Urinary bladder (tissue), 3 donors: ENCODE measurements at regions not wholly inside any gene's neighbourhood (a gene's known extent, or its start where the extent isn't known, plus 50 kb on each side); places are given as distances from the start of the nearest gene placed in this dataset.

ENCODE experiments used
- DNase-seq: peaks from one replicate; pipeline ENCODE4 v3.0.0-alpha.2; 2015; ENCODE audit errors: extremely low spot score
- H3K27ac ChIP-seq: one replicate; pipeline ENCODE4 v1.5.1; 2013; ENCODE audit warnings: low read depth, mild to moderate bottlenecking, moderate library complexity
- H3K36me3 ChIP-seq: one replicate; pipeline ENCODE4 v1.6.1; 2013; ENCODE audit warnings: mild to moderate bottlenecking, moderate library complexity; ENCODE audit not compliant: insufficient read depth
- H3K4me1 ChIP-seq: one replicate; pipeline ENCODE4 v1.6.1; 2013; ENCODE audit warnings: mild to moderate bottlenecking, moderate library complexity; ENCODE audit not compliant: insufficient read depth
- H3K4me3 ChIP-seq: one replicate; pipeline ENCODE4 v1.5.1; 2013; ENCODE audit warnings: low read depth, low read length
- WGBS: extraction: QIAGEN DNeasy Blood & Tissue Kit; methylation state at CpG from one replicate; pipeline ENCODE4 v1.1.7; 2013; 5-methylcytosine and 5-hydroxymethylcytosine counted together
- donor health status: healthy with polysubstance abuse.
- donor health status: healthy.

DNA sequence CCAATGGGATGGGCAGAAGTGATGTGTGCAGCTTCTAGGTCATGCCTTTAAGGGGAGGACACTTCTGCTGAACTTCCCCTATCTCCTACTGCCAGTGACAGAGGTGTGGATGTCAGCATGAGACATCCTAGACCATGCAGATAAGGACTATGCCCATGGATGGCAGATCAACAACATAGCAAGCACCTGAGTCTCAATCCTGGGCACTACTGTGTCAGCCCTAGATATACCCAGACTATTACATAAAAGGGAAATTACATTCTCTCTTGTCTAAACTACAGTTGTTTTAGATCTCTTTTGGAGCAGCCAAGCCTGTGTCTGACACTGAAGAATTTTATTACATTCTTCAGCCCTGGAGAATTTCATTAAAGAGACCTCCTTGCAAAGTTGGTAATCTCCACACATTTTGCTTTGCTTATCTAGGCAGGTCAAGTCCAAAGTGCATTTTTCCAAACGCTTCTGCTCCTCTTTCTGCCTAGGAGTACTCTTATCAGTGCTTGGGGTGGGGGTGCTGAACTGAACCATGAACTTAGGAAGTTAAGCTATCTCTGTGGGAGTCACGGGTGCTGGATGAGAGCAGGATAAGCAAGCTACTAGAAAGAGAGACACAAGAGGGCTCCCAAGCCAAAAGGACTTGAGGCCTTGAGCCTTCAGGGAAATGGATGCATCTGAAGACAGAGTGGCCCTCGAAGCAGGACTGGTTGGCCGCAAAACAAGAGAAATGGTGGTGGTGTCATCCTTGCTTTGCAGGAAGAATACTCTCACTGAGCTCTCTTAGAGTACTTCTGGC is 95.2 kb upstream of the SPRED2 start:
- DNase-seq, result no peak
- Histone ChIP-seq H3K36me3 (no peaks in the 10 kb centered on the region), H3K4me1 (no peaks in the 10 kb centered on the region), H3K4me3 (no peak overlapping the region), H3K27ac (no peak overlapping the region)
- 60% methylated on average over 4 of the region's 4 CpGs for WGBS

DNA sequence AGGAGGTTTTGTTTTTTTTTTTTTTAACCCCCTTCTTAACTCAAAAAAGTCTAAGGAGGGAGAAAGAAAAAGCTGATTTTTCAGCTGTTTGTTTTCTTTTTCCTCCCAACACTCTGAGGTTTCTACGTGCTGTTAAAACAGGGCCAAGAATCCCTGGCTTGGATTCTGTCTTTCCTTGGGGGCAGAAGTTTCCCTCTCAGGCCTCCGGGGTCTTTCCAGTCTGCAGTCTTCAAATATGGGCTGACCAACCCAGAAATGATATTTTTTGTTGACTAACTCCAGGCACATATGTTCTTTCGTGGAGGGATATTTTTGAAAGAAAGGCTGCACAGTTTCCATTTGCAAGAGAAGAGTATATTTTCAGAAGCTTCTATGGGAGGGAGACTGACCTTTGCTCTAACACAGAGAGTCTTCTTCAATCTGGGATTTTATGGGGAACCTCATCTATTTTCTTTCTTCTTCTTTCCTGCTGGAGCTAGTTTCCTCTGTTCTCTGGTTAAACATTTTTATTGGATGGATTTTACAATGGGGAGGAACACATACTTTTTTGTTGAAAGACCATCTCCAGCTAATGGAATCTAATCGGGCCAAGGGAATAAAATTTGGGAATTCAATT is 93.3 kb upstream of the SPRED2 start:
- 39% methylated on average over 4 of the region's 4 CpGs for WGBS
- Histone ChIP-seq H3K4me1 (no peaks in the 10 kb centered on the region), H3K4me3 (no peak overlapping the region), H3K36me3 (no peaks in the 10 kb centered on the region), H3K27ac (no peak overlapping the region)
- peak; percentile 58 for DNase-seq

DNA sequence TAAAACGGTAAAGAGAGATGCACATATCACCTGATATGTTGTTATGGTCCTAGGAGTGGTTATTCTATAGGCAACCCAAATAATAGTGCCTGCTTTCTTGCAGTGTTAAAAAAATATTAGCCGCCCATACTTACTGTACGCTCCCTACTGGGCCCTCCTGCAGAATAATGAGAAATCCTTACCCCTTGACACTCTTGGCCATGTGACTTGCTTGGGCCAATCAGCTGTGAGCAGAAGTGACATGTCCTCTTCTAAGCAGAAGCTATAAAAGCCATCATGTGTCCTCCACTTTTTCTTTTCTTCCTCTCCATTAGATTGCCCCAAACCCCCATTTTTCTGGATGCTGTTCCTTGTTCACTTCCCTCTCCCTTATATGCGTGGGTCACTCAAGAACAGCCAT is 90.5 kb upstream of the SPRED2 start:
- H3K4me1 ChIP-seq, result no peaks in the 10 kb centered on the region
- no peak overlapping the region for H3K27ac ChIP-seq
- WGBS, result 95% methylated on average over 4 of the region's 4 CpGs
- H3K4me3 ChIP-seq, result no peak overlapping the region
- DNase-seq, result no peak
- H3K36me3 ChIP-seq, result no peaks in the 10 kb centered on the region

DNA sequence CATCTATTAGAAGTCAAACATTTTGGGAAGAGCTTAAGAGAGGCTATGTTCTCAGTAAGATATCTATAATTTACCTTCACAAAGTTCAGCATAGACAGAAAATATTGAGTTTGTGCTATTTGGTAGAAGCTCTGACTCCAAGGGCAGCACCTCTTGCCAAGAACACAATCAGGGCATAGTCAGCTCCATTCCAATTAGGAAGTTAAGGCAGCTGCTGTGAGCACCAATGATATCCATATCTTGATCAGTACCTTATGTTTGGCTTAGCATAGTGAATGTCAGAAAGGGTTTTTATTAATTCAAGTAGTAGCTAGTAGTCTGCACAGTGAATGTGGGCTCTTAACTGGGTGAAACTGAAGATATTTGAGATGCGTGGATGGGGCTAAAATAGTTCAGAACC is 86.4 kb upstream of the SPRED2 start:
- Histone ChIP-seq H3K4me3 (no peak overlapping the region), H3K27ac (no peak overlapping the region), H3K4me1 (no peaks in the 10 kb centered on the region), H3K36me3 (no peaks in the 10 kb centered on the region)
- WGBS, result 95% methylated on average over 1 of the region's 1 CpG
- DNase-seq, result no peak

DNA sequence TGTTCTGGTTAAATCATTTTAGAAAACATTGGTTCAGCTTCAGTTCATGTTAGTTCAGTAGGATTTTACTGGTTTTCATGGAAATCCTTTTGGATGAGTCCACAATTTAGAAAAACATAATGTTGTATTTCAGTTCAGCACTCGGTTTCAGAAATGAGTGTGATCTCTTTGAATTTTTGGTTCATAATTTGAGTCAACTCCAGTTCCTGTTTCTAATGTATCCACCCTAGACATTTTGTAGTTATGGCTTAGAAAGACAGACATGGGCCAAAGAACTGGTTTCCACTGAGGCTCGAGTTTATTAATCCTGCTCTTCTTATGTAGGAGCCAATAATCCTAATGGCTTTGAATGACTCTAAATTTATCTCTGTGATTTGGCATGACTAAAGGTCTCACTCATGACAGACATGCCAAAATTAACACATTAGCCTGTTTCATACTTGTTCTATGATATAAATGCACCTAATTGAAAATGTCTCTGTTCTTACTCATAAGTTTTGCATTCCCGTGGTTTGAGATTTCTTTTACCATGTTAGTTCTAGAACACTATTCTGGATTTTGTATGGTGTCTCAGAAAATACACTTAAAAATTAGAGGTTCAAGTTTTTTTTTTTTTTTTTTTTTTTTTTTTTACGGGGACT is 82.3 kb upstream of the SPRED2 start:
- H3K27ac ChIP-seq, result no peak overlapping the region
- no peaks in the 10 kb centered on the region for H3K36me3 ChIP-seq
- no peak for DNase-seq
- H3K4me1 ChIP-seq, result no peaks in the 10 kb centered on the region
- 76% methylated on average over 4 of the region's 4 CpGs for WGBS
- no peak overlapping the region for H3K4me3 ChIP-seq

DNA sequence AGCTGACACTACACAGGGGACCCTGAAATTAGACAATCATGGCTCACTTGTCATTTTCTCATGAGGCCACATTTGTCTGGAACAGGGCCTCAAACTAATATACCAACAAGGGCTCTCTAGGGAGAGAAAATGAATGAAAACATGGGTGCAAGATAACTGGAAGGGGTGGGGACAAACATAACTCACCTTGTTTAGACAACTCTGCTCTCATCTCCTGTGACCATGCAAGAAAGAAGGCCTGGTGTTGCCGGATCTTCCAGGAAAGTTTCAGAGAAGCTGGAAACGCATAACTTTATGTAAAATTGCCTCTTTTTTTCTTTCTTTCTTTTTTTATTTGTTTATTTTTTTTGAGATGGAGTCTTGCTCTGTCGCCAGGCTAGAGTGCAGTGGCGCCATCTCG is 80.4 kb upstream of the SPRED2 start:
- no peak overlapping the region for H3K27ac ChIP-seq
- WGBS, result 89% methylated on average over 5 of the region's 5 CpGs
- no peak for DNase-seq
- H3K36me3 ChIP-seq, result no peaks in the 10 kb centered on the region
- no peaks in the 10 kb centered on the region for H3K4me1 ChIP-seq
- no peak overlapping the region for H3K4me3 ChIP-seq

DNA sequence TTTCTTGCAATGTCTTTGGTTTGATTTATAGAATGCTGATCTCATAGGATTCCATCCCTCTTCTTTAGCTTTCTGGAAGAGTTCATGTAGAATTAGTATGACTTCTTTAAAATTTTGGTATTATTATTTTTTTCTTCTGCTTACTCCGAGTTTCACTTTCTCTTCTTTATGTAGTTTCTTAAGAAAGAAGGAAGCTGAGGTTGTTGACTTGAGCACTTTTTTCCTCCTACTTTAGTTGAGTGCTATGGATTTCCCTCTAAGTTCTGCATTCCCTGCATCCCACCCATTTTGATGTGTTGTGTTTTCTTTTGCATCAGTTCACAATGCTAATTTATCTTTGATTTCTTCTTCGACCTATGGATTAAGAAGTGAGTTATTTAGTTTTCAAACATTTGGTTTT is 78.9 kb upstream of the SPRED2 start:
- no peaks in the 10 kb centered on the region for H3K4me1 ChIP-seq
- no peaks in the 10 kb centered on the region for H3K36me3 ChIP-seq
- no peak for DNase-seq
- H3K27ac ChIP-seq, result no peak overlapping the region
- WGBS, result 82% methylated on average over 2 of the region's 2 CpGs
- H3K4me3 ChIP-seq, result no peak overlapping the region

DNA sequence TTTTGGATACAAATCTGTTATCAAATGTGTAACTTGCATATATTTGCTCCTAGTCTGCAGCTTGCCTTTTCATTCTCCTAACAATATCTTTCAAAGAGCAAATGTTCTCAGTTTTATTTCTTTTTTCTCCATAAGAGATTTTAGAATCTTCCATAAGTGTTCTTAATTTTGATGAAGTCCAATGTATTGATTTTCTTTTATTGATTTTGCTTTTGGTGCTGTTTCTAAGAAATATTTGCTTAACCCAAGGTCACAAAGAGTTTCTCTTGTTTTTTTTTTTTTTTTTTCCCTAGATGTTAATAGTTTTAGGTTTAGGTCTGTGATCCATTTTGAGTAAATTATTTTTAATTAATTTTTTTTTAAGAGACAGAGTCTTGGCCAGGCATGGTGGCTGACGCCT is 75.8 kb upstream of the SPRED2 start:
- Histone ChIP-seq H3K36me3 (no peaks in the 10 kb centered on the region), H3K4me1 (no peaks in the 10 kb centered on the region), H3K27ac (no peak overlapping the region), H3K4me3 (no peak overlapping the region)
- WGBS, result 98% methylated on average over 1 of the region's 1 CpG
- no peak for DNase-seq

DNA sequence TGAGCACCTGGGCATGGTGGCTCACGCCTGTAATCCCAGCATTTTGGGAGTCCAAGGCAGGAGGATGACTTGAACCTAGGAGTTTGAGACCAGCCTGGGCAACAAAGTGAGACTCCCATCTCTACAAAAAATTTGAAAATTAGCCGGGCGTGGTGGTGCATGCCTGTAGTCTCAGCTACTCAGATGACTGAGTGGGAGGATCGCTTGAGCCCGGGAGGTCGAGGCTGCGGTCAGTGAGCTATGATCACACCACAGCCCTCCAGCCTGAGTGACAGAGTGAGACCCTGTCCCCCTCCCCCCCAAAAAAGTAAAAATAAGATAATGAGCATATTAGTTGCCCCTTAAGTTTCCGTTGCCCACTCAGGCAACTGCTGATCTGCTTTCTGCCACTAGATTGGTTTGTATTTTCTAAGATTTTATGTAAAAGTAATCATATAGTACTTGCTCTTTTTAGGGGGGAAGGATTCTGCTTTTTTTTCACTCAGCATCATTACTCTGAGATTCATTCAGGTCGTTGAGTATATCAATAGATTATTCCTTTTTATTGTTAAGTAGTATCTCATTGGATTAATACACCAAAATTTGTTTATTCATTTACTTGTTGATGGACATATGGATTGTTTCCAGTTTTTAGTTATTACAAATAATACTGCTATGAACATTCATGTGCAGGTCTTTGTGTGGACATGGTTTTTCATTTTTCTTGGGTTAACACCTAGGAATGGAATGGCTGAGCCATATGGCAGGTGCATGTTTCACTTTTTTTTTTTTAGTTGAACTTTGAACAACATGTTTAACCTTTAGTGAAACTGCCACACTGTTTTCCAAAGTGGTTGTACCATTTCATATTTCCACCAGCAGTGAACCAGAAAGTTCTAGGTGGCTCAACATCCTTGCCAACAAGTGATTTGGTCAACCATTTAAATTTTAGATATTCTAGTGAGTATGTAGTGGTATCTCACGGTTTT is 75.0 kb upstream of the SPRED2 start:
- Histone ChIP-seq H3K4me3 (no peak overlapping the region), H3K36me3 (no peaks in the 10 kb centered on the region), H3K4me1 (no peaks in the 10 kb centered on the region), H3K27ac (no peak overlapping the region)
- no peak for DNase-seq
- WGBS, result 93% methylated on average over 10 of the region's 10 CpGs

DNA sequence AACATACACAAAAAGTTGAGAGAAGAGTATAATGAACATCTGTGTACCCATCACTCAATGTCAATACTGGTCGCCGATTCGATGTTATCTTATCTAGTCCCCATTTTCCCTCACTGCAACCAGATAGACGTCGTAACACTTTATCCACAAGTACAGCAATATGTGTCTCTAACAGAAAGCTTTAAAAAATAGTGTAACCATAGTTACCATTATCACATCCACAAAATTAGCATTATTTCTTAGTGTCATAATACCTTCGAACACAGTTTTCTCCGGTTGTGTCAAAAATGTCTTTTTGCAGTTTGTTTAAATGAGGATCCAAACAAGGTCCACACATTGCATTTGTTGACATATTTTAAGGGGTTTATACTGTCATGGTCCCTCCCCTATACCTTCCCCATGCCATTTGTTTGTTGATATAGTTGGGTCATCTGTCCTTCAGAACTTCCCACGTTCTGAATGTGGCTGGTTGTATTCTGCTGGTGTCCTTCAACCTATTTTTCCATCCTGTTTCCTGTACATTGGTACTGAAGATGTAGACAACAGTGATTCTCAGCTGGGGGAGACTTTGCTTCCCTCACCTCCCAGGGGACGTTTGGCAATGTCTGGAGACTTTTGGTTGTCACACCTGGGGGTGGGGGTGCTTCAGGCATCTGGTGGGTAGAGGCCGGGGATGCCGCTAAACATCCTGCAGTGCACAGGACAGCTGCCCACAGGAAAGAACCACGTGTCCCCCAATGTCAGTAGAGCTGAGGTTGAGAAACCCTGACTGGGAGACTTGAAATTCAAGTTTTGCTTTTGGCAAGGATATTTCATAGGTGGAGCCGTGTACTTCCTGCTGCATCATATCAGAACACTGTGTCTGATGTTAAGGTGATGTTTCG is 72.7 kb upstream of the SPRED2 start:
- H3K4me1 ChIP-seq, result no peaks in the 10 kb centered on the region
- H3K36me3 ChIP-seq, result no peaks in the 10 kb centered on the region
- DNase-seq, result no peak
- no peak overlapping the region for H3K27ac ChIP-seq
- WGBS, result 66% methylated on average over 14 of the region's 14 CpGs
- no peak overlapping the region for H3K4me3 ChIP-seq

DNA sequence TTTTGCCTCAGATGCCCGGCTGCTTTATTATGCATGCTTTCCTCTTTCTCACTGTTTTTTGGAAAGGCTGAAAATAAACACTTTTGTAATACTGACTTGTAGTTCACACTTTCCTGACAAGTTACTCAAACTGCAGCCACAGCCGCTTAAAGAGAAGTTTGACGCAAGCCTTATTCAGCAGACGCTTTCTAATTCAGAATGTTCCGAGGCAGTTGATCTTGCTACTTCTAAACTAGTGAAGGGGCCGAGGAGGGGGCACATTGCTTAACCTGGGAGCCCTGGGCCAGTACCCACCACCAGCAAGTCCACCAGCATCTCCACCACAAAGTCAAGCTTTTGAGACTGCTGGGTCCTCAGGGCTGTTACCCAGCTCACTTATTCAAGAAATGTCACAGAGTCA is 71.8 kb upstream of the SPRED2 start:
- Histone ChIP-seq H3K27ac (no peak overlapping the region), H3K4me1 (no peaks in the 10 kb centered on the region), H3K4me3 (no peak overlapping the region), H3K36me3 (no peaks in the 10 kb centered on the region)
- 79% methylated on average over 6 of the region's 6 CpGs for WGBS
- no peak for DNase-seq

DNA sequence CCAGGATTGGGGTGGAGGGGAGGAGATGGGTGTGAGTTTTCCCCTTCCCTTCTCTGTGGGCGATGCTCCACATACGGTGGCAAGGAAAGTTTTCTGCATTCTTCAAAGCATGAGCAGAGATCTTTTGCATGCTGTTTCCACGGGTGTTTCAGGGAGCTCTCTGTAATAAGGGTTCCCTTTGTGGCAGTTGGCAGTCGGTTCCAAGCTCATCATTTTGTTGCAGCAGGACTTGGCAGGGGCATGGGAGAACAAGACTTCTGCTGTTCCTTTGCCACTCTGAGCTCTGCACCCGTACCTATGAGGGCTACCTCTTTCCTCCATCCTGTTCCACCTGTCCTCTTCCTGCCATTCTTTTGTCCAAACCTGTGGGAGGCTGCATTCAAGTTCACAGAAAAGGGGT is 71.3 kb upstream of the SPRED2 start:
- H3K36me3 ChIP-seq, result no peaks in the 10 kb centered on the region
- no peak overlapping the region for H3K4me3 ChIP-seq
- no peak overlapping the region for H3K27ac ChIP-seq
- no peaks in the 10 kb centered on the region for H3K4me1 ChIP-seq
- no peak for DNase-seq
- WGBS, result 71% methylated on average over 5 of the region's 5 CpGs

DNA sequence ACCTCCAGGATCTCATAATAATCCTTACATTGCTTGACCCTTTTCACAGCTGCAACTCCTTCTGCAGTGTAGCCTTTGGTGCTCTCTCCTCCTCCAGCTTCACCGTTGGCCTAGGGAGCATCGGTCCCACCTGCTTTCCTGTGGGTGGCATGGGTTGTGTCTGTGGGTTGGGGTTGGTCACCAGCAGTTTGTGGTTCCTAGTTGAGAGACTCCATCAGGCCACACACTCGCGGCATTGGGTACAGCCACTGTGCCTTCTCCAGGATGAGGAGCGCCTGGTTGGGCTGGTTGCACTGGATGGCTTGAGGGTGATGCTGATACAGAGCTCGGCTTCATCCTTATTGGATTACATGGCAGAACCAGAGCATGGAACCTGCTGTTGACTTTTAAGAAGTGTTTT is 69.4 kb upstream of the SPRED2 start:
- Histone ChIP-seq H3K4me3 (no peak overlapping the region), H3K27ac (no peak overlapping the region), H3K36me3 (no peaks in the 10 kb centered on the region), H3K4me1 (no peaks in the 10 kb centered on the region)
- WGBS, result 94% methylated on average over 6 of the region's 6 CpGs
- DNase-seq, result no peak
